ENCODE measurements at regions not wholly inside any gene's neighbourhood (a gene's known extent, or its start where the extent isn't known, plus 50 kb on each side); places are given as distances from the start of the nearest gene placed in this dataset.
A peak's percentile ranks its signal among the peaks of the same experiment; 100 is the strongest.

DNA sequence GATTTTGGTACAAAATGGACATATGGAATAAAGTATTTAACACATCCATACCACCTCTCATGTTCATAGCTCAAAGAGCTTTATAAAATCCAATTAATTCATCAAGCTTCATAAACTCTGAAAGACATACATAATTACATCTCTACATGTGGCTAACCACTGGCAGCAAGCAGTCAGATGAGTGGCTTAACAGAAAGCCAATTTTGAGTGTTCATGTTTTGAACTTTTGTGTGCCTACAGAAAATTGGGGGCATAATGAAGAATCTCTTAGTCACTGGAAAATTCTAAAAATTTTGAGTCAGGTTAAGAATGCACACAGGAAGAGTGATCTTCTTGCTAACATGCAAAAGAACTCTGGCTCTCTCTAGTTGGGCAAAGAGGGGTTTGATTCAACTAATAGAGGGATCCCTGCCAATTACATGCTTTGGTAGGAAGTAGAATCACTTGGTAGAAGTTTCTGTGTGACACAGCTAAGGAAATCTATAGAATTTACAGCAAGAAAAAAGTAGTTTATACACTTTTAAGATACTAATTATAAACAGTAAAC is 287.4 kb downstream of the NOL4 start:
- Histone ChIP-seq H3K27ac (ENCODE audit: low read depth, low read length, poor library complexity, severe bottlenecking) (no peak overlapping the region), H3K27me3 (replicated peaks; ENCODE audit: insufficient read depth, low read depth, low read length, poor library complexity) (no peaks in the 10 kb centered on the region), H3K36me3 (ENCODE audit: insufficient read depth, low read length, poor library complexity, severe bottlenecking) (no peaks in the 10 kb centered on the region), H3K4me3 (ENCODE audit: low read depth, low read length, poor library complexity, severe bottlenecking) (no peak overlapping the region), H3K4me1 (ENCODE audit: insufficient read depth, low read length, poor library complexity, severe bottlenecking) (no peaks in the 10 kb centered on the region), H3K9me3 (ENCODE audit: low read depth, low read length, poor library complexity, severe bottlenecking) (no peaks in the 10 kb centered on the region)
- CTCF ChIA-PET = no interaction called here
- intact Hi-C loops (cut with micrococcal nuclease; ENCODE audit: unreplicated experiment) = no loop called here
- peak; percentile 17 for DNase-seq (ENCODE audit: low spot score)
- TF ChIP-seq EZH2 (IDR thresholded peaks at IDR 0.05; ENCODE audit: borderline replicate concordance, low read depth, low read length, poor library complexity, severe bottlenecking) = no peak
- TF ChIP-seq, protein P1, sequence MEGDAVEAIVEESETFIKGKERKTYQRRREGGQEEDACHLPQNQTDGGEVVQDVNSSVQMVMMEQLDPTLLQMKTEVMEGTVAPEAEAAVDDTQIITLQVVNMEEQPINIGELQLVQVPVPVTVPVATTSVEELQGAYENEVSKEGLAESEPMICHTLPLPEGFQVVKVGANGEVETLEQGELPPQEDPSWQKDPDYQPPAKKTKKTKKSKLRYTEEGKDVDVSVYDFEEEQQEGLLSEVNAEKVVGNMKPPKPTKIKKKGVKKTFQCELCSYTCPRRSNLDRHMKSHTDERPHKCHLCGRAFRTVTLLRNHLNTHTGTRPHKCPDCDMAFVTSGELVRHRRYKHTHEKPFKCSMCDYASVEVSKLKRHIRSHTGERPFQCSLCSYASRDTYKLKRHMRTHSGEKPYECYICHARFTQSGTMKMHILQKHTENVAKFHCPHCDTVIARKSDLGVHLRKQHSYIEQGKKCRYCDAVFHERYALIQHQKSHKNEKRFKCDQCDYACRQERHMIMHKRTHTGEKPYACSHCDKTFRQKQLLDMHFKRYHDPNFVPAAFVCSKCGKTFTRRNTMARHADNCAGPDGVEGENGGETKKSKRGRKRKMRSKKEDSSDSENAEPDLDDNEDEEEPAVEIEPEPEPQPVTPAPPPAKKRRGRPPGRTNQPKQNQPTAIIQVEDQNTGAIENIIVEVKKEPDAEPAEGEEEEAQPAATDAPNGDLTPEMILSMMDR (conservative IDR thresholded peaks at IDR 0.05; ENCODE audit: low read depth, low read length) = no peak
- POLR2A ChIA-PET (ENCODE audit: low non-redundant PET) = no interaction called here
- BruUV-seq (replicated peaks) = no TSS peak

DNA sequence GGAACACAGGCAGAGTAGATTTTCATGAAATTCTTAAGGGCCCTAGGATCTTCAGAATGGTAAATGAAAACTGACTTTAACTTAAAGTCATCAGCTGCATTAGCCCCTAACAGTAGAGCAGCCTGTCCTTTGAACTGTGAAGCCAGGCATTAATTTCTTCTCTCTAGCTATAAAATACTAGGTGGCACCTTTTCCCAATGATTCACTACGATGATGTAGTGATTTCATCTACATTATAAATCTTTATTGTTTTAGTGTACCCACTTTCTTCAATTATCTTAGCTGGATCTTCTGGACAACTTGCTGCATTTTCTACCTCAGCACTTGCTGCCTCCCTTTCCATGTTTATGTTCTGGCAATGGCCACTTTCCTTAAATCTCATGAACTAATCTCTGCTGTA is 290.5 kb downstream of the NOL4 start:
- no peak overlapping the region for H3K27ac ChIP-seq (ENCODE audit: low read depth, low read length, poor library complexity, severe bottlenecking)
- POLR2A ChIA-PET (ENCODE audit: low non-redundant PET) = no interaction called here
- H3K4me1 ChIP-seq (ENCODE audit: insufficient read depth, low read length, poor library complexity, severe bottlenecking) = no peaks in the 10 kb centered on the region
- H3K4me3 ChIP-seq (ENCODE audit: low read depth, low read length, poor library complexity, severe bottlenecking) = no peak overlapping the region
- CTCF ChIA-PET = no interaction called here
- no peaks in the 10 kb centered on the region for H3K36me3 ChIP-seq (ENCODE audit: insufficient read depth, low read length, poor library complexity, severe bottlenecking)
- BruUV-seq (replicated peaks) = no TSS peak
- DNase-seq (ENCODE audit: low spot score) = no peak
- no peaks in the 10 kb centered on the region for H3K9me3 ChIP-seq (ENCODE audit: low read depth, low read length, poor library complexity, severe bottlenecking)
- TF ChIP-seq, protein P1 (conservative IDR thresholded peaks at IDR 0.05; ENCODE audit: low read depth, low read length) = no peak
- no peak for TF ChIP-seq EZH2 (IDR thresholded peaks at IDR 0.05; ENCODE audit: borderline replicate concordance, low read depth, low read length, poor library complexity, severe bottlenecking)
- no peaks in the 10 kb centered on the region for H3K27me3 ChIP-seq (replicated peaks; ENCODE audit: insufficient read depth, low read depth, low read length, poor library complexity)
- intact Hi-C loops (cut with micrococcal nuclease; ENCODE audit: unreplicated experiment) = no loop called here

DNA sequence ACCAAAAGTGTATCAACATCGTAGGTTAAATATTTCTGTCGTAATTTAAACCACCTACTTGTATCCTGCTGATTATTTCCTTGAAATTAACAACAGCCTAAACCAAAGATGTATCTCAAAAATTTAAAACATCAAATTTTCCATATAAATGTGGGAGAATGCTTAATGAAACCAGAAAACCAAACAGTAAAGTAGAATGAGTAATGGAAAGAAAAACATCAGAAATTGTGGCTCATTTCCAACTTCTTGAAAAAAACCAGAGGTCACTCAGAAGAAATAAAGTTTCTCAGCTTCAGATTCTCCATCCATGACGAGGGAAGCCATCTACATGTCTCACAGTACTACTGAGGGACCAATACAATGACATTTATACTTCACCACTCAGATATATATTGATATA is 296.5 kb downstream of the NOL4 start:
- no peaks in the 10 kb centered on the region for H3K27me3 ChIP-seq (replicated peaks; ENCODE audit: insufficient read depth, low read depth, low read length, poor library complexity)
- no peak overlapping the region for H3K27ac ChIP-seq (ENCODE audit: low read depth, low read length, poor library complexity, severe bottlenecking)
- BruUV-seq (replicated peaks) = no TSS peak
- H3K36me3 ChIP-seq (ENCODE audit: insufficient read depth, low read length, poor library complexity, severe bottlenecking) = no peaks in the 10 kb centered on the region
- H3K4me1 ChIP-seq (ENCODE audit: insufficient read depth, low read length, poor library complexity, severe bottlenecking) = no peaks in the 10 kb centered on the region
- no peak for TF ChIP-seq EZH2 (IDR thresholded peaks at IDR 0.05; ENCODE audit: borderline replicate concordance, low read depth, low read length, poor library complexity, severe bottlenecking)
- TF ChIP-seq, protein P1 (conservative IDR thresholded peaks at IDR 0.05; ENCODE audit: low read depth, low read length) = no peak
- H3K4me3 ChIP-seq (ENCODE audit: low read depth, low read length, poor library complexity, severe bottlenecking) = no peak overlapping the region
- DNase-seq (ENCODE audit: low spot score) = no peak
- CTCF ChIA-PET = no interaction called here
- intact Hi-C loops (cut with micrococcal nuclease; ENCODE audit: unreplicated experiment) = no loop called here
- no peaks in the 10 kb centered on the region for H3K9me3 ChIP-seq (ENCODE audit: low read depth, low read length, poor library complexity, severe bottlenecking)
- POLR2A ChIA-PET (ENCODE audit: low non-redundant PET) = no interaction called here

Measured in A673 (cell line).